Mucosa of rectum (tissue), 2 donors: ENCODE measurements at regions not wholly inside any gene's neighbourhood (a gene's known extent, or its start where the extent isn't known, plus 50 kb on each side); places are given as distances from the start of the nearest gene placed in this dataset.

Experiments
- H3K27ac ChIP-seq, 2 donors: one replicate each; pipeline ENCODE4 v1.7.0; 2013; ENCODE audit warnings: inconsistent platforms in 2 of 2, low read depth in 2 of 2, low read length in 2 of 2
- H3K27me3 ChIP-seq, 2 donors: one replicate each; pipeline ENCODE4 v1.7.0; 2013; ENCODE audit warnings: low read length in 2 of 2; ENCODE audit not compliant: control insufficient read depth in 2 of 2, insufficient read depth in 2 of 2
- H3K36me3 ChIP-seq, 2 donors: one replicate each; pipeline ENCODE4 v1.7.0; 2013; ENCODE audit warnings: low read length in 2 of 2; ENCODE audit not compliant: control insufficient read depth in 2 of 2, insufficient read depth in 2 of 2
- H3K4me1 ChIP-seq, 2 donors: one replicate each; pipeline ENCODE4 v1.7.0; 2013; ENCODE audit warnings: low read length in 2 of 2, mild to moderate bottlenecking in 1 of 2; ENCODE audit not compliant: control insufficient read depth in 2 of 2, insufficient read depth in 2 of 2
- H3K4me3 ChIP-seq, 2 donors: one replicate each; pipeline ENCODE4 v1.7.0; 2013; ENCODE audit warnings: low read length in 2 of 2
- H3K9ac ChIP-seq, 2 donors: one replicate each; pipeline ENCODE4 v1.7.0; 2013; ENCODE audit warnings: low read length in 2 of 2, low read depth in 1 of 2, mild to moderate bottlenecking in 1 of 2
- H3K9me3 ChIP-seq, 2 donors: one replicate each; pipeline ENCODE4 v1.7.0; 2013; ENCODE audit warnings: low read length in 2 of 2; ENCODE audit not compliant: control insufficient read depth in 2 of 2
- donor health status: healthy.
- donor health status: Normal muscosa, but diverticular disease.

DNA sequence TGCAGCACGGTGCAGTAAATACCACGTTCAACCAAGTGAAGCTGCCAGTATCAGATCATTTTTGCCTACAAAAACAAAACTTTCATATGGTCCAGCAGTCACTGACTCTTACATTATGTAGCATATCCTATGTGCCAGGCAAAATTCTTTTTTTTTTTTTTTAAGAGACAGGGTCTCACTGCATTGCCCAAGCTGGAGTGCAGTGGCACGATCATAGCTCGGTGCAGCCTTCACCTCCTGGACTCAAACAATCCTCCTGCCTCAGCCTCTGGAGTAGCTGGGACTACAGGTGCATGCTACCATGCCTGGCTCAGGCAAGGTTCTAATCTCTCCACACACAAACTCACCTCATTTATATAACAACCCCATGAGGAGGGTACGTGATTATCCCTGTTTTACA, 208.6 kb upstream of the JARID2 start:
- Histone ChIP-seq H3K9ac (no peak overlapping the region), H3K27ac (no peak overlapping the region), H3K4me3 (no peak overlapping the region)

DNA sequence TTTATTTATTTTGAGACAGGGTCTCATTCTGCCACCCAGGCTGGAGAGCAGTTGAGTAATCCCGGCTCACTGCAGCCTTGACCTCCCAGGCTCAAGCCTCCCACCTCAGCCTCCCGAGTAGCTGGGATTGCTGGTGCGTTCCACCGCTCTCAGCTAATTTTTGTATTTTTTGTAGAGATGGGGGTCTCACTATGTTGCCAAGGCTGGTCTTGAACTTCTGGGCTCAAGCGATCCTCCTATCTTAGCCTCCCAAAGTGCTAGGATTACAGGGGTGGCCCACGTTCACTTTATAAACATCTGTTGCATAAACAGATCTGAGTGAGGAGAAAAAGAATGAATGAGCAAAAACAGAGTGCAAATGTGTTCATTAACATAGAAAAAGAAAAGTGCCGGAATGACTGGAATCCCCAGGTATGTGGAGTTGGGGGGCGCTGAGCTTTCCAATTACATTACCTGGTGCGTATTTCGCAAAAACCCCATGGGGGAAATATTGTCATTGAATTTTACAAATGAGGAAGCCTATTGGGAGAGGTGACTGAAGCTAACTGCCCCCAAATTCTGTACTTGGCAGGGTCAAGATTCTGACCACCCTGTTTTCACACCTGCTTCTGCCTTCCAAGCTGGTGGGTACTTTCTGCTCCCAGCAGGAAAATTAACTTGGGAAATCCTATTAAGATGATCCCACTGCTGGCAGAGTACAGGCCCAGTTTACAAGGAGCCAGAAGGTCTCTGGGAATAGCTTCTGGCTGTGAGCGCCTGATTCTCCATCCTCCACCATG, 207.7 kb upstream of the JARID2 start:
- no peaks in the 10 kb centered on the region for H3K27me3 ChIP-seq
- H3K27ac ChIP-seq, result no peak overlapping the region
- no peaks in the 10 kb centered on the region for H3K36me3 ChIP-seq
- no peak overlapping the region for H3K4me3 ChIP-seq
- H3K9me3 ChIP-seq, result no peaks in the 10 kb centered on the region
- no peak overlapping the region for H3K9ac ChIP-seq
- H3K4me1 ChIP-seq, result no peaks in the 10 kb centered on the region

More for the DNA sequence above, 208.6 kb upstream of the JARID2 start:
- Histone ChIP-seq H3K9me3 (no peaks in the 10 kb centered on the region), H3K36me3 (no peaks in the 10 kb centered on the region), H3K4me1 (no peaks in the 10 kb centered on the region), H3K27me3 (no peaks in the 10 kb centered on the region)

DNA sequence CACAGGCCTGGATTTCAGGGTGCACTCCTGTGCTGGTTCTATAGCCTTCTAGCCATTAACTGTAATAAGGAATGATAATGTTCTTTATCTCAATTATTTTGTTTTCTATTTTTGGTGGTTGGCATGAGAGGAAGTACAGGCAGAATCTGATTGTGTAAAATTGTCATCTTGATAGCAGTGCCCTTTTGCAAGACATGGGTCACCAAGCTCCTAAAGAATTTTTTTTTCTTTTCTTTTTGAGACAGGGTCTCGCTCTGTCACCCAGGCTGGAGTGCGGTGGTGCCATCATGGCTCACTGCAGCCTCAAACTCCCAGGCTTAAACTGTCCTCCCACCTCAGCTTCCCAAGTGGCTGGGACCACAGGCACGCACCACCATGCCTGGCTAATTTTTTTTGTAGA, 206.7 kb upstream of the JARID2 start:
- Histone ChIP-seq H3K27me3 (no peaks in the 10 kb centered on the region), H3K9me3 (no peaks in the 10 kb centered on the region), H3K9ac (no peak overlapping the region), H3K4me3 (no peak overlapping the region), H3K27ac (no peak overlapping the region), H3K4me1 (no peaks in the 10 kb centered on the region), H3K36me3 (no peaks in the 10 kb centered on the region)

GRCh38 chr6:15042938-15043337, 202.9 kb upstream of the JARID2 start:
- no peaks in the 10 kb centered on the region for H3K4me1 ChIP-seq
- H3K9me3 ChIP-seq, result no peaks in the 10 kb centered on the region
- H3K27ac ChIP-seq, result no peak overlapping the region
- no peaks in the 10 kb centered on the region for H3K36me3 ChIP-seq
- H3K4me3 ChIP-seq, result no peak overlapping the region
- no peak overlapping the region for H3K9ac ChIP-seq
- H3K27me3 ChIP-seq, result no peaks in the 10 kb centered on the region

DNA sequence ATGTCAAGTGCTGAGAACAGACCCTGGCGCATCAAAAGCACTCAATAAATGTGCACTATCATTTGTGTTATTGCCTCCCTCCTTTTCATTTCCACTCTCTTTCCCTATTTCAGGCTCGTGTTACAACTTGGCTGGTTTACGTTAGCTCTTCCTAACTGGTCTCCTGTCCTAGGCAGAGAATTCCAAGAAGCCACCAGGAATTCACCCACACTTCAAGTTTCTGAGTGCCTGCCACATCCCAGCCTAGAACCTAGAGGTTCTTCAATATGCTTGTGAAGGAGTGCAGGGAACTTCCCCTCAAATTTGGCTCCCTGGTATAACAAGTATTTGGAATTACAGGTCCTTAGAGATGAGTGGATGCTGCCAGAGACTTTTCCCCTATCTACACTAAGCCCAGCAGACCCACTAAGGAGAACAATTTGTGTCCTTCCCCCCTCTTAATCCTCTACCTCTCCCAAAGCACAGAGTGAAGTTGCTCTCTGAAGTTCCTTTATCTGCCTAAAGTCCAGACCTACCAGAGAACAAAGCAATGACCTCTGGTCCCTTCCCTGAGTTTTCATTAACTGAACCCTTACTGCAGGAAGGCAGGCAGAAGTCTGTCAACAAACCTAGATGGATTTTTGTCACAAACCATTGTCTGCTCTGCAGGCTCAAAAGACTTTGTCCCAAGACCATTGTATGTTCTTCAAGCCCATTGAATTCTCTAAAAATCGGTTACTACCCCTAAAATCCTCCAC, 201.6 kb upstream of the JARID2 start:
- Histone ChIP-seq H3K4me3 (no peak overlapping the region), H3K9ac (no peak overlapping the region), H3K4me1 (no peaks in the 10 kb centered on the region), H3K27me3 (no peaks in the 10 kb centered on the region), H3K9me3 (no peaks in the 10 kb centered on the region), H3K36me3 (no peaks in the 10 kb centered on the region), H3K27ac (no peak overlapping the region)

DNA sequence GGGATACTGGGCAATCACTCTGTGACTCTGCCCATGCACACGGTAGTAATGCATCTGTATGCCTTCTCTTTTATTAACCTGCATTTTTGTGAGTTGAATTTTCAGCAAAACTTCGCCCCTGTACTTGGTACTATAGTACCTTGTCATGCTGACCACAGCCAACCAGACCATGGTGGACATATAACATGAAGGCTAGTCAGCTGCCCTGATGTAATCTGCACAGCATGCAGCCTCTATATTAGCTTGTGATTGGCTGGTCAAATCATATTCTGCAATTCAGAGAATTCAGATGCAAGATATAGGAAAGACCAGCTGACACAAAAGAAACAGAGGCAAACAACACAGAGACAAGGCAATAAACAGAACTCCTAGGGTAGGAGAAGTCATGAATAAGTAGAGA, 200.9 kb upstream of the JARID2 start:
- H3K27ac ChIP-seq, result no peak overlapping the region

GRCh38 chr6:15046751-15047150, 199.1 kb upstream of the JARID2 start:
- H3K9ac ChIP-seq, result no peak overlapping the region
- no peaks in the 10 kb centered on the region for H3K27me3 ChIP-seq
- H3K9me3 ChIP-seq, result no peaks in the 10 kb centered on the region
- no peak overlapping the region for H3K27ac ChIP-seq
- H3K36me3 ChIP-seq, result no peaks in the 10 kb centered on the region
- H3K4me1 ChIP-seq, result no peaks in the 10 kb centered on the region
- no peak overlapping the region for H3K4me3 ChIP-seq

More for the DNA sequence above, 200.9 kb upstream of the JARID2 start:
- no peaks in the 10 kb centered on the region for H3K9me3 ChIP-seq
- no peaks in the 10 kb centered on the region for H3K27me3 ChIP-seq
- H3K9ac ChIP-seq, result no peak overlapping the region
- H3K4me1 ChIP-seq, result no peaks in the 10 kb centered on the region
- H3K4me3 ChIP-seq, result no peak overlapping the region
- no peaks in the 10 kb centered on the region for H3K36me3 ChIP-seq

GRCh38 chr6:15048367-15048766, 197.5 kb upstream of the JARID2 start:
- H3K27me3 ChIP-seq, result no peaks in the 10 kb centered on the region
- H3K9me3 ChIP-seq, result no peaks in the 10 kb centered on the region
- no peak overlapping the region for H3K27ac ChIP-seq
- H3K9ac ChIP-seq, result no peak overlapping the region
- H3K4me1 ChIP-seq, result no peaks in the 10 kb centered on the region
- H3K36me3 ChIP-seq, result no peaks in the 10 kb centered on the region
- no peak overlapping the region for H3K4me3 ChIP-seq

GRCh38 chr6:15058200-15059061, 187.4 kb upstream of the JARID2 start:
- Histone ChIP-seq H3K27ac (no peak overlapping the region), H3K36me3 (no peaks in the 10 kb centered on the region), H3K4me3 (no peak overlapping the region), H3K9ac (no peak overlapping the region), H3K27me3 (no peaks in the 10 kb centered on the region), H3K9me3 (no peaks in the 10 kb centered on the region), H3K4me1 (no peaks in the 10 kb centered on the region)

DNA sequence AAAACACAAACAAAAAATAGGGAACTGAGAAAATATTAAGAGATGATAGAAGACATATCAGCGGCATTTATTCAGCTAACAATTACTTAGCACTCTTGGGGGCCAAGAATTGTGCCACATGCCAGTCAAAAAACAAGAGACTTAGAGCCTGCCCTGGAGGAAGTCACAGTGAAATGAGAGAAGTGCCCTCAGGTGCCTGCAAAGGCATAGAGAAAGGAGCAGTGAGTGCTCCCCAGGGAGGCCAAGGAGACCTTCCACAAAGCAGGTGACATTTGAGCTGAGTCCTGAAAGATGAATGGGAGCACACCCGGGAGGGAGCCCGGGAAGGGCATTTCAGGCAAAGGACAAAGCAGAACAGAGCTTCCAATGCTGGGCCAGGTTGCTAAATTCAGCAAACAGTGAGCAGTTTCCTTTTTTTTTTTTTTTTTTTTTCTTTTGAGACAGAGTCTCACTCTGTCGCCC, 184.7 kb upstream of the JARID2 start:
- H3K27me3 ChIP-seq, result no peaks in the 10 kb centered on the region
- H3K9me3 ChIP-seq, result no peaks in the 10 kb centered on the region
- H3K9ac ChIP-seq, result no peak overlapping the region
- H3K4me1 ChIP-seq, result no peaks in the 10 kb centered on the region
- H3K36me3 ChIP-seq, result no peaks in the 10 kb centered on the region
- H3K4me3 ChIP-seq, result no peak overlapping the region
- no peak overlapping the region for H3K27ac ChIP-seq
